Stimulated activated CD4-positive, alpha-beta T cell treated with anti-CD3 and anti-CD28 coated beads, Interleukin-12 subunit alpha, Interleukin-12 subunit beta, amount 100 ng/mL, for 24 hours (primary cell): ENCODE measurements at regions not wholly inside any gene's neighbourhood (a gene's known extent, or its start where the extent isn't known, plus 50 kb on each side); places are given as distances from the start of the nearest gene placed in this dataset.

ENCODE experiments used
- DNase-seq, 2 experiments: peaks; one replicate each; pipeline ENCODE4 v3.0.0-alpha.2; 2020; ENCODE audit warnings: low read depth in 2 of 2

- no peak for DNase-seq
Observed at GRCh38 chr10:2188371-2188770, 451.0 kb upstream of the ADARB2 start.

- no peak for DNase-seq
Observed at GRCh38 chr10:2173327-2173726, 436.0 kb upstream of the ADARB2 start.

- DNase-seq: no peak
Observed at GRCh38 chr10:2165771-2166460, 428.6 kb upstream of the ADARB2 start.

GRCh38 chr10:2150288-2150687 is 413.0 kb upstream of the ADARB2 start:
- no peak for DNase-seq

- DNase-seq: no peak
Observed at GRCh38 chr10:2145926-2146478, 408.7 kb upstream of the ADARB2 start.

GRCh38 chr10:2145491-2145890 is 408.2 kb upstream of the ADARB2 start:
- no peak for DNase-seq

- no peak for DNase-seq
Observed at GRCh38 chr10:2144584-2144983, 407.3 kb upstream of the ADARB2 start.

- DNase-seq: no peak
Observed at GRCh38 chr10:2143213-2143835, 406.0 kb upstream of the ADARB2 start.

GRCh38 chr10:2139746-2140145 is 402.4 kb upstream of the ADARB2 start:
- DNase-seq: no peak

GRCh38 chr10:2137549-2138174 is 400.3 kb upstream of the ADARB2 start:
- no peak for DNase-seq

- no peak for DNase-seq
Observed at GRCh38 chr10:2130705-2131305, 393.5 kb upstream of the ADARB2 start.

GRCh38 chr10:2128991-2129390 is 391.7 kb upstream of the ADARB2 start:
- no peak for DNase-seq

- no peak for DNase-seq
Observed at GRCh38 chr10:2124135-2124534, 386.8 kb upstream of the ADARB2 start.

- DNase-seq: no peak
Observed at GRCh38 chr10:2122431-2123124, 385.3 kb upstream of the ADARB2 start.

GRCh38 chr10:2121929-2122328 is 384.6 kb upstream of the ADARB2 start:
- DNase-seq: no peak

- no peak for DNase-seq
Observed at GRCh38 chr10:2121315-2121714, 384.0 kb upstream of the ADARB2 start.

- no peak for DNase-seq
Observed at GRCh38 chr10:2120746-2121145, 383.4 kb upstream of the ADARB2 start.

- DNase-seq: no peak
Observed at GRCh38 chr10:2119316-2119715, 382.0 kb upstream of the ADARB2 start.

- no peak for DNase-seq
Observed at GRCh38 chr10:2118201-2118600, 380.9 kb upstream of the ADARB2 start.

- no peak for DNase-seq
Observed at GRCh38 chr10:2117641-2118040, 380.3 kb upstream of the ADARB2 start.

- DNase-seq: no peak
Observed at GRCh38 chr10:2111965-2112364, 374.6 kb upstream of the ADARB2 start.

- no peak for DNase-seq
Observed at GRCh38 chr10:2108496-2108895, 371.2 kb upstream of the ADARB2 start.
